DOHH2 (cell line): ENCODE measurements at regions not wholly inside any gene's neighbourhood (a gene's known extent, or its start where the extent isn't known, plus 50 kb on each side); places are given as distances from the start of the nearest gene placed in this dataset.

Experiments used
- H3F3A ChIP-seq: fragments of 200-600 bp; sonication (generic), shearing (Covaris generic); 2 replicates; pipeline ENCODE4 v1.6.0; 2016; ENCODE audit warnings: antibody characterized with exemption, mild to moderate bottlenecking; ENCODE audit not compliant: control insufficient read depth, insufficient read depth
- H3K27ac ChIP-seq: fragments of 200-600 bp; sonication (generic); 2 replicates; pipeline ENCODE4 v1.5.1; 2014; ENCODE audit warnings: low read depth, mild to moderate bottlenecking, low read length, moderate library complexity
- H3K27me3 ChIP-seq: fragments of 200-600 bp; sonication (generic); 2 replicates; pipeline ENCODE4 v1.6.1; 2014; ENCODE audit warnings: mild to moderate bottlenecking, low read length, mixed read lengths; ENCODE audit not compliant: control insufficient read depth
- H3K36me3 ChIP-seq: fragments of 200-600 bp; sonication (generic); 2 replicates; pipeline ENCODE4 v1.6.1; 2014; ENCODE audit warnings: mild to moderate bottlenecking, low read length, moderate library complexity, mixed read lengths; ENCODE audit not compliant: control insufficient read depth
- H3K4me1 ChIP-seq: fragments of 200-600 bp; sonication (generic); 2 replicates; pipeline ENCODE4 v1.6.1; 2014; ENCODE audit warnings: mild to moderate bottlenecking, low read length, mixed read lengths; ENCODE audit not compliant: control insufficient read depth
- H3K4me2 ChIP-seq: fragments of 200-600 bp; sonication (generic); 2 replicates; pipeline ENCODE4 v1.6.0; 2014; ENCODE audit warnings: mild to moderate bottlenecking, low read length, moderate library complexity
- H3K4me3 ChIP-seq: fragments of 200-600 bp; sonication (generic); 2 replicates; pipeline ENCODE4 v1.5.1; 2014; ENCODE audit warnings: mild to moderate bottlenecking, low read length, mixed read lengths
- H3K79me2 ChIP-seq: fragments of 200-600 bp; sonication (generic); 2 replicates; pipeline ENCODE4 v1.6.1; 2014; ENCODE audit warnings: mild to moderate bottlenecking, low read length, mixed read lengths; ENCODE audit not compliant: control insufficient read depth
- H3K9me2 ChIP-seq: fragments of 200-600 bp; sonication (generic); replicated peaks from 2 replicates; pipeline ENCODE4 v1.6.1; 2014; ENCODE audit warnings: mild to moderate bottlenecking, low read length, mixed read lengths; ENCODE audit not compliant: control insufficient read depth
- H3K9me3 ChIP-seq: fragments of 200-600 bp; sonication (generic); 2 replicates; pipeline ENCODE4 v1.6.1; 2014; ENCODE audit warnings: antibody characterized with exemption, low read length, mixed read lengths; ENCODE audit not compliant: control insufficient read depth, insufficient read depth
- H4K20me1 ChIP-seq: fragments of 200-600 bp; sonication (generic); 2 replicates; pipeline ENCODE4 v1.6.0; 2014; ENCODE audit warnings: low read depth, mild to moderate bottlenecking, antibody characterized with exemption, low read length, moderate library complexity; ENCODE audit not compliant: control insufficient read depth, insufficient read depth
- EZH2phosphoT487 ChIP-seq: fragments of 200-600 bp; sonication (generic); IDR thresholded peaks from 2 replicates; pipeline ENCODE4 v1.6.1; 2017; ENCODE audit warnings: borderline replicate concordance, mild to moderate bottlenecking, antibody characterized with exemption, low read length, moderate library complexity, mixed read lengths
- TF ChIP-seq, protein P1 (sequence below): fragments of 200-600 bp; sonication (generic); IDR thresholded peaks from one replicate; pipeline ENCODE4 v1.5.1; 2014; ENCODE audit warnings: antibody characterized with exemption, mild to moderate bottlenecking, low read depth, low read length; ENCODE audit not compliant: poor library complexity, severe bottlenecking

DNA sequence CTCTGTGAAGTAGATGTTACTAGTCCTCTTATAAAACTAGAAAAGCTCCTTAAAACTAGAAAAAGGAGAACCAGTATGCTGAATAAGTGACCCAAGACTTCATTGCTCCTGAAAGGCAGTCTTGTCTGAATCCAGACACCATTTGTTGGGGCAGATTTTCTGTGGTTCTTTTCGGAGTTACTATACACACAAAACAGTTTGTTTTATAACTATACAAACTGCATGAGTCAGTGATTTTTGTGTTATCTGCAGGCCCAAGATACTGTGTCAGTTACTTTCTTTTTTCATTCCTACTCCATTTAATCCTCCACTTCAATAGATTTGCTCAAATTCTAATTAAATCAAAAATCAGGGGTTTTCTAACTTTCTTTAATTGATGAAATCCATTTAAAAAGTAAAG, 244.6 kb downstream of the ARPP21 start:
- no peak overlapping the region for H3K4me2 ChIP-seq
- no peaks in the 10 kb centered on the region for H3K36me3 ChIP-seq
- H3K9me2 ChIP-seq: no peaks in the 10 kb centered on the region; the same call in 1 of the 2 replicates
- H3F3A ChIP-seq: no peaks in the 10 kb centered on the region
- H3K27me3 ChIP-seq: no peaks in the 10 kb centered on the region
- no peaks in the 10 kb centered on the region for H4K20me1 ChIP-seq
- H3K27ac ChIP-seq: no peak overlapping the region
- no peaks in the 10 kb centered on the region for H3K79me2 ChIP-seq
- no peak overlapping the region for H3K4me3 ChIP-seq
- no peak for TF ChIP-seq EZH2phosphoT487
- TF ChIP-seq, protein P1, sequence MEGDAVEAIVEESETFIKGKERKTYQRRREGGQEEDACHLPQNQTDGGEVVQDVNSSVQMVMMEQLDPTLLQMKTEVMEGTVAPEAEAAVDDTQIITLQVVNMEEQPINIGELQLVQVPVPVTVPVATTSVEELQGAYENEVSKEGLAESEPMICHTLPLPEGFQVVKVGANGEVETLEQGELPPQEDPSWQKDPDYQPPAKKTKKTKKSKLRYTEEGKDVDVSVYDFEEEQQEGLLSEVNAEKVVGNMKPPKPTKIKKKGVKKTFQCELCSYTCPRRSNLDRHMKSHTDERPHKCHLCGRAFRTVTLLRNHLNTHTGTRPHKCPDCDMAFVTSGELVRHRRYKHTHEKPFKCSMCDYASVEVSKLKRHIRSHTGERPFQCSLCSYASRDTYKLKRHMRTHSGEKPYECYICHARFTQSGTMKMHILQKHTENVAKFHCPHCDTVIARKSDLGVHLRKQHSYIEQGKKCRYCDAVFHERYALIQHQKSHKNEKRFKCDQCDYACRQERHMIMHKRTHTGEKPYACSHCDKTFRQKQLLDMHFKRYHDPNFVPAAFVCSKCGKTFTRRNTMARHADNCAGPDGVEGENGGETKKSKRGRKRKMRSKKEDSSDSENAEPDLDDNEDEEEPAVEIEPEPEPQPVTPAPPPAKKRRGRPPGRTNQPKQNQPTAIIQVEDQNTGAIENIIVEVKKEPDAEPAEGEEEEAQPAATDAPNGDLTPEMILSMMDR: no peak
- no peaks in the 10 kb centered on the region for H3K4me1 ChIP-seq
- no peaks in the 10 kb centered on the region; the same call in 1 of the 2 replicates for H3K9me3 ChIP-seq

DNA sequence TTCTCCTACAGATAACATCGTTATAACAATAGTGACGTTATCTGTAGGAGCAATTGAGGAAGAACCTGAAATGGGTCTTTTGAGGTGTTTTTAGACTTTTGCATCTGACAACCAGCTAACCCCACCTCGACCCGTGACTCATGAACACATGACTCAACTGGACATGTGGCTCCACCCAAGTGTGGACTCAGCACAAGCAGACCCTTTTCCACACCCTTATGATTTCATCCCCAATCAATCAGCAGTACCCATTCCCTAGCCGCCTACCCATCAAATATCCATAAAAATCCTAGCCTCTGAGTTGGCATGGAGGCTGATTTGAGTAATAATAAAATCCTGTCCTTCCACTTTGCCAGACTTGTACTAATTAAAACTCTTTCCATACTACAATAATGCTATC, 255.4 kb downstream of the ARPP21 start:
- no peaks in the 10 kb centered on the region for H3K36me3 ChIP-seq
- no peaks in the 10 kb centered on the region for H3K79me2 ChIP-seq
- TF ChIP-seq, protein P1: no peak
- no peak for TF ChIP-seq EZH2phosphoT487
- H3K4me1 ChIP-seq: no peaks in the 10 kb centered on the region
- H3K27ac ChIP-seq: no peak overlapping the region
- H4K20me1 ChIP-seq: no peaks in the 10 kb centered on the region
- H3K4me3 ChIP-seq: no peak overlapping the region
- H3K9me2 ChIP-seq: no peaks in the 10 kb centered on the region
- no peaks in the 10 kb centered on the region; the same call in 1 of the 2 replicates for H3K9me3 ChIP-seq
- no peak overlapping the region for H3K4me2 ChIP-seq
- H3F3A ChIP-seq: no peaks in the 10 kb centered on the region
- no peaks in the 10 kb centered on the region for H3K27me3 ChIP-seq

DNA sequence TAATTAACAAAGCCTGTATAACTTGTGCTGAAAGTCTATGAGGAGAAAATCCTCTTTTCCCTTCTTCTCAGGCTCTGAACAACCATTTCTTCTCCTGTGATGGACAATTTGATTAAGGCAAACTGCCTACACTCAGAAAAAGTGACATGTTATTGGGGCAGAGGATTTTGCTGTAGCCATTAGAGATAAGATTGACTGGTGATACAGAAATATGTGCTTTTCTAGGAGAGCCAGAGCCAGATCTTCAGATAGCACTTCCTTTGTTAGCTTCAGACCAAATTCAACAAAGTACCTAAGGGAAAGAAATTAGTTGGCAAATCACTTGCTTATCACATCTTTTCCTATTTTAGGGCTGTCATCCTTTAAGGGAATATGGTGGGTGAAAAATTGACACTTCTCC, 259.9 kb downstream of the ARPP21 start:
- Histone ChIP-seq H3F3A (no peaks in the 10 kb centered on the region), H4K20me1 (no peaks in the 10 kb centered on the region), H3K79me2 (no peaks in the 10 kb centered on the region), H3K9me3 (no peaks in the 10 kb centered on the region; the same call in 1 of the 2 replicates), H3K9me2 (no peaks in the 10 kb centered on the region), H3K4me2 (no peak overlapping the region), H3K36me3 (no peaks in the 10 kb centered on the region), H3K27ac (no peak overlapping the region), H3K4me3 (no peak overlapping the region), H3K4me1 (no peaks in the 10 kb centered on the region), H3K27me3 (no peaks in the 10 kb centered on the region)
- TF ChIP-seq, protein P1: no peak
- no peak for TF ChIP-seq EZH2phosphoT487

DNA sequence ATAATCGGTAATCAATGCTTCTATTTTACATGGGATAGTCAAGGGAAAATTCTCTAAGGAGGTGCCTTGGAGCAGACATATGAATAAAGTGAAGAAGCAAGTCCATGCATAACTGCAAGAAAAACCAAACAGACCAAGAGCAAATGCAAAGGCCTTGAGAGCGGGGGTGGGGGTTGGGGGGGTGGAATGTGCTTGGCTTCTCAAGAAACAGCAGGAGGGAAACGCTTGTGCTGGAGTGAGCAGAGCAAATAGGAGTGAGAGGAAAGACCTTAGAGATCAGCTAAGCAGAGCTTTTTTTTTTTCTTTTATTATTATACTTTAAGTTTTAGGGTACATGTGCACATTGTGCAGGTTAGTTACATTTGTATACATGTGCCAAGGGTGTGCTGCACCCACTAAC, 260.8 kb downstream of the ARPP21 start:
- H3K4me2 ChIP-seq: no peak overlapping the region
- no peaks in the 10 kb centered on the region for H4K20me1 ChIP-seq
- no peaks in the 10 kb centered on the region for H3K36me3 ChIP-seq
- no peaks in the 10 kb centered on the region for H3K27me3 ChIP-seq
- H3K4me1 ChIP-seq: no peaks in the 10 kb centered on the region
- H3K9me3 ChIP-seq: no peaks in the 10 kb centered on the region
- no peaks in the 10 kb centered on the region for H3F3A ChIP-seq
- no peak overlapping the region for H3K27ac ChIP-seq
- no peaks in the 10 kb centered on the region for H3K9me2 ChIP-seq
- TF ChIP-seq EZH2phosphoT487: no peak
- TF ChIP-seq, protein P1: no peak
- H3K79me2 ChIP-seq: no peaks in the 10 kb centered on the region
- H3K4me3 ChIP-seq: no peak overlapping the region
